Adrenal gland (tissue), 5 donors: ENCODE measurements at regions not wholly inside any gene's neighbourhood (a gene's known extent, or its start where the extent isn't known, plus 50 kb on each side); places are given as distances from the start of the nearest gene placed in this dataset.

ENCODE experiments used
- POLR2A ChIP-seq, 2 donors: fragments of 450-650 bp; IDR thresholded peaks; one replicate each; pipeline ENCODE4 v1.6.1; 2017; ENCODE audit warnings: antibody characterized with exemption in 2 of 2, mild to moderate bottlenecking in 2 of 2, moderate library complexity in 1 of 2
- TF ChIP-seq, protein P1 (sequence below), 6 experiments: fragments of 450-650 bp in 4 of 6; fragments of 200-600 bp in 2 of 6; sonication (generic) in 1 of 6; IDR thresholded peaks; 1 replicate in 5 of 6; 2 replicates in 1 of 6; pipeline versions ENCODE4 v1.5.1 to v1.8.0; 2016 to 2021; ENCODE audit warnings: antibody characterized with exemption in 6 of 6, mild to moderate bottlenecking in 2 of 6, moderate library complexity in 1 of 6
- donor health status: DM: no; HTN: no; CAD: no.

DNA sequence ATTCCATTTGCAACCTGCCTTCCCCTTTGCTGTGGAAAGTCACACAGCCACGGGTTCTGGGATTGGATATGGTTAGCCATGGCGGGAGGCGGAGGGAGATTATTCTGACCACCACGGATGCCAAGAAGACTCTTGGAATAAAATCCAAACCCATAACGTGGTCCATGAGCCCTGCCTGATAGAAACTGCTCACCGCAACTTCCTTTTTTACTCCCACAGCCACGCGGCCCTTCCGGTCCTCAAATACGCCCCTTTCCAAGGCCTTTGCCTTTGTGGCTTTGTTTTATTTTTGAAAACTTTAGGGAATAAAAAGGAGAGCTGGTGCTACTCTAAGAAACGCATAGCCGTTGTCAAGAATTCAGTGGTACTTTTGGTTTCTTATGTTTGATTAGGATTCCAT is 602.5 kb upstream of the CDH4 start:
- no peak for TF ChIP-seq POLR2A (IDR thresholded peaks at IDR 0.05)
- TF ChIP-seq, protein P1, sequence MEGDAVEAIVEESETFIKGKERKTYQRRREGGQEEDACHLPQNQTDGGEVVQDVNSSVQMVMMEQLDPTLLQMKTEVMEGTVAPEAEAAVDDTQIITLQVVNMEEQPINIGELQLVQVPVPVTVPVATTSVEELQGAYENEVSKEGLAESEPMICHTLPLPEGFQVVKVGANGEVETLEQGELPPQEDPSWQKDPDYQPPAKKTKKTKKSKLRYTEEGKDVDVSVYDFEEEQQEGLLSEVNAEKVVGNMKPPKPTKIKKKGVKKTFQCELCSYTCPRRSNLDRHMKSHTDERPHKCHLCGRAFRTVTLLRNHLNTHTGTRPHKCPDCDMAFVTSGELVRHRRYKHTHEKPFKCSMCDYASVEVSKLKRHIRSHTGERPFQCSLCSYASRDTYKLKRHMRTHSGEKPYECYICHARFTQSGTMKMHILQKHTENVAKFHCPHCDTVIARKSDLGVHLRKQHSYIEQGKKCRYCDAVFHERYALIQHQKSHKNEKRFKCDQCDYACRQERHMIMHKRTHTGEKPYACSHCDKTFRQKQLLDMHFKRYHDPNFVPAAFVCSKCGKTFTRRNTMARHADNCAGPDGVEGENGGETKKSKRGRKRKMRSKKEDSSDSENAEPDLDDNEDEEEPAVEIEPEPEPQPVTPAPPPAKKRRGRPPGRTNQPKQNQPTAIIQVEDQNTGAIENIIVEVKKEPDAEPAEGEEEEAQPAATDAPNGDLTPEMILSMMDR (IDR thresholded peaks at IDR 0.05) = no peak
